Thyroid gland (tissue), 4 donors: ENCODE measurements at regions not wholly inside any gene's neighbourhood (a gene's known extent, or its start where the extent isn't known, plus 50 kb on each side); places are given as distances from the start of the nearest gene placed in this dataset.

Source experiments
- CTCF ChIP-seq, 6 experiments: fragments of 200-600 bp in 3 of 6; fragments of 450-650 bp in 3 of 6; sonication (generic) in 3 of 6; IDR thresholded peaks; one replicate each; pipeline ENCODE4 v1.5.1; 2016 to 2019; ENCODE audit warnings: antibody characterized with exemption in 6 of 6, mild to moderate bottlenecking in 2 of 6, inconsistent platforms in 1 of 6, moderate library complexity in 1 of 6
- POLR2A ChIP-seq, 2 donors: fragments of 450-650 bp; IDR thresholded peaks; one replicate each; pipeline ENCODE4 v1.6.1; 2017; ENCODE audit warnings: antibody characterized with exemption in 2 of 2, mild to moderate bottlenecking in 2 of 2, moderate library complexity in 1 of 2

- no peak for TF ChIP-seq CTCF (IDR thresholded peaks at IDR 0.05)
- TF ChIP-seq POLR2A (IDR thresholded peaks at IDR 0.05): no peak
Observed at GRCh38 chr10:85067955-85068354, 739.6 kb downstream of the CCSER2 start.
